K562 (cell line): ENCODE measurements at regions not wholly inside any gene's neighbourhood (a gene's known extent, or its start where the extent isn't known, plus 50 kb on each side); places are given as distances from the start of the nearest gene placed in this dataset.

Experiments used
- CBFB ChIP-seq: sonication (generic); formaldehyde crosslinking; IDR thresholded peaks from 2 replicates; pipeline ENCODE4 v1.4.0; 2020; ENCODE audit warnings: mild to moderate bottlenecking, missing genetic modification reagents
- CLOCK ChIP-seq: fragments of 250-450 bp; sonication (Bioruptor Pico); IDR thresholded peaks from 2 replicates; pipeline ENCODE4 v1.4.0; 2020; ENCODE audit warnings: mild to moderate bottlenecking, moderate library complexity, borderline replicate concordance
- HNRNPL ChIP-seq: fragments of 200-400 bp; formaldehyde crosslinking; IDR thresholded peaks from 2 replicates; pipeline ENCODE4 v1.6.1; 2017; ENCODE audit warnings: low read depth, mild to moderate bottlenecking, low read length
- MEIS2 ChIP-seq: fragments of 450-650 bp; IDR thresholded peaks from 2 replicates; pipeline ENCODE4 v1.6.1; 2014; ENCODE audit warnings: mild to moderate bottlenecking; ENCODE audit not compliant: partially characterized antibody
- NCOA1 ChIP-seq: fragments of 450-650 bp; IDR thresholded peaks from 2 replicates; pipeline ENCODE4 v1.6.1; 2016; ENCODE audit warnings: low read depth
- REST ChIP-seq, 2 experiments: fragments of 450-650 bp; formaldehyde crosslinking in 1 of 2; IDR thresholded peaks; 2 replicates each; pipeline versions ENCODE4 v1.4.0 to v1.6.1; 2014 to 2020; ENCODE audit warnings: mild to moderate bottlenecking in 2 of 2, borderline replicate concordance in 1 of 2, low read depth in 1 of 2
- TAF1 ChIP-seq: IDR thresholded peaks from 2 replicates; pipeline ENCODE4 v1.6.1; 2011; ENCODE audit warnings: mild to moderate bottlenecking, low read length, moderate library complexity; ENCODE audit not compliant: insufficient read depth, control insufficient read depth, severe bottlenecking; ENCODE audit errors: extremely low read depth
- THAP7 ChIP-seq: fragments of 250-450 bp; sonication (Bioruptor Pico); IDR thresholded peaks from 2 replicates; pipeline ENCODE4 v1.5.0; 2021

- no peak for TF ChIP-seq TAF1
- peak; percentile 51; the same call in 1 of the 2 replicates for TF ChIP-seq NCOA1
- no peak for TF ChIP-seq THAP7 (CRISPR knock-in tag)
- peak; percentile 2 for TF ChIP-seq MEIS2
- 0 out of 2 replicates have a peak, but pooled peaks have one; percentile 36 for TF ChIP-seq HNRNPL
- TF ChIP-seq REST (IDR thresholded peaks at IDR 0.05; ENCODE audit: borderline replicate concordance) = no peak; the same call in 1 of the 2 replicates
- no peak for TF ChIP-seq REST (CRISPR knock-in tag; IDR thresholded peaks at IDR 0.05; ENCODE audit: low read depth)
- TF ChIP-seq CLOCK (CRISPR knock-in tag) = no peak
- TF ChIP-seq CBFB (CRISPR knock-in tag) = no peak
These were observed 263.6 kb upstream of the HES1 start (continued) for GRCh38 chr3:193872265-193872753.
